CD4-positive, alpha-beta T cell treated with Interferon gamma for 1 hour (primary cell): ENCODE measurements at regions not wholly inside any gene's neighbourhood (a gene's known extent, or its start where the extent isn't known, plus 50 kb on each side); places are given as distances from the start of the nearest gene placed in this dataset.
"Not testable (repeated sequence)": the region's sequence is repeated elsewhere in the genome, so short reads cannot be mapped to it uniquely, and the experiment has no call there.

Experiments
- DNase-seq: peaks from one replicate; pipeline ENCODE4 v3.0.0-alpha.2; 2020

GRCh38 chr20:39716796-39717341 lies 754.7 kb downstream of the DHX35 start:
- no peak for DNase-seq

- DNase-seq = no peak
These were observed 751.1 kb downstream of the DHX35 start for GRCh38 chr20:39713076-39713840.

GRCh38 chr20:39706184-39706663 lies 744.1 kb downstream of the DHX35 start:
- DNase-seq = no peak

- no peak for DNase-seq
These were observed 742.9 kb downstream of the DHX35 start for GRCh38 chr20:39705032-39705431.

- not testable (repeated sequence) for DNase-seq
These were observed 741.2 kb downstream of the DHX35 start for GRCh38 chr20:39703357-39703756.

GRCh38 chr20:39702701-39703349 lies 740.7 kb downstream of the DHX35 start:
- no peak for DNase-seq

- no peak for DNase-seq
These were observed 738.4 kb downstream of the DHX35 start for GRCh38 chr20:39700528-39700927.

GRCh38 chr20:39699166-39699725 lies 737.1 kb downstream of the DHX35 start:
- no peak for DNase-seq

- DNase-seq = no peak
These were observed 736.6 kb downstream of the DHX35 start for GRCh38 chr20:39698752-39699151.

GRCh38 chr20:39691151-39691862 lies 729.2 kb downstream of the DHX35 start:
- DNase-seq = no peak

- no peak for DNase-seq
These were observed 714.8 kb downstream of the DHX35 start for GRCh38 chr20:39676857-39677391.

- no peak for DNase-seq
These were observed 714.1 kb downstream of the DHX35 start for GRCh38 chr20:39676241-39676640.

GRCh38 chr20:39674842-39675241 lies 712.7 kb downstream of the DHX35 start:
- no peak for DNase-seq

GRCh38 chr20:39670988-39671387 lies 708.8 kb downstream of the DHX35 start:
- DNase-seq = no peak

- no peak for DNase-seq
These were observed 707.5 kb downstream of the DHX35 start for GRCh38 chr20:39669659-39670058.

- no peak for DNase-seq
These were observed 705.9 kb downstream of the DHX35 start for GRCh38 chr20:39668038-39668437.

GRCh38 chr20:39661833-39662232 lies 699.7 kb downstream of the DHX35 start:
- DNase-seq = no peak

- no peak for DNase-seq
These were observed 698.8 kb downstream of the DHX35 start for GRCh38 chr20:39660965-39661364.

- no peak for DNase-seq
These were observed 698.1 kb downstream of the DHX35 start for GRCh38 chr20:39660226-39660625.

GRCh38 chr20:39658662-39659409 lies 696.7 kb downstream of the DHX35 start:
- DNase-seq = no peak

GRCh38 chr20:39654171-39654570 lies 692.0 kb downstream of the DHX35 start:
- DNase-seq = no peak
